GM21367 (cell line): ENCODE measurements at regions not wholly inside any gene's neighbourhood (a gene's known extent, or its start where the extent isn't known, plus 50 kb on each side); places are given as distances from the start of the nearest gene placed in this dataset.

Experiments used
- ATAC-seq: cut with Tn5 transposase; IDR thresholded peaks from one replicate; pipeline ENCODE4 v1.9.1; 2021; ENCODE audit not compliant: unreplicated experiment

DNA sequence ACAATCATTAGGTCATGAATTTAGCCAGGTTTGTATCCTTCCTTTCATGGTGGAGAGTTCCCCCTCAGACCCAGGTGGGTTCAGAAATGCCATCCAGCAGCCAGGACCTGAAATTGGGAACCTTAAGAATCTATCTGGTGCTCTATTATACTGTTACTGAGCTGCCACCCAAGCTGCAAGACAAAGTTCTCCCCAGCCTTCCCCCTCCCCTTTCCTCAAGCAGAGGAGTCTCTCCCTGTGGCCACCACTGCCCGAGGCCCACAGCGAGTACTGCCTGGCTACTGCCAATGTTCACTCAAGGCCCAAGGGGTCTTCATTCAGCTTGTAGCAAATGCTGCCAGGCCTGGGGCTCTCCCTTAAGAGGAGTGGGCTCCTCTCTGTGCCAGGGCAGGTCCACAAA lies 133.8 kb downstream of the TMEM38B start:
- no peak for ATAC-seq

DNA sequence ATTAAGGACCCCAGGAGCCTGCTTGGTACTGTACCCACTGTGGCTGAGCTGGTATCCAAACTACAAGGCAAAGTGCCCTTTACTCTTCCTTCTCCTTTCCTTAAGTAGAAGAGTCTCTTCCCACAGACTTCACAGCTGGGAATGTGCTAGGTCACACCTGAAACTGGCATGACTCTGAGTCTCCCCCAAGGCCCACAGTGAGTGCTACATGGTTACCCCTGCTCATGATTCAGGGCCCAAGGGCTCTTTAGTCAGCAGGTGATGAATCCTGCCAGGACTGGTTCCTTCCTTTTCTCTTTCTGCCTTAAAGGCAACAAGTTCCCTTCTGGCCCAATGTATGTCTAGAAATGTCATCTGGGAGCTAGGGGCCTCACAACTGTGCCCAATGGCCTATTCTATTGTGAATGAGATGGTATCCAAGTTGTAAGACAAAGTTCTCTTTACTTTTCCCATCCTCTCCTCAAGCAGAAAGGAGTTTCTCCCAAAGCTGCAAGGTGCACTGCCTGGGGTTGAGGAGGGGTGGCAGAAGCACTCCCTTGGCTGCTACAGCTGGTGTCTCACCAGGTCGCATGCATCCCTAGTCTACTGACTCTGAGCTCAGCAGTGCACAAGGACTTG lies 134.4 kb downstream of the TMEM38B start:
- ATAC-seq = no peak

DNA sequence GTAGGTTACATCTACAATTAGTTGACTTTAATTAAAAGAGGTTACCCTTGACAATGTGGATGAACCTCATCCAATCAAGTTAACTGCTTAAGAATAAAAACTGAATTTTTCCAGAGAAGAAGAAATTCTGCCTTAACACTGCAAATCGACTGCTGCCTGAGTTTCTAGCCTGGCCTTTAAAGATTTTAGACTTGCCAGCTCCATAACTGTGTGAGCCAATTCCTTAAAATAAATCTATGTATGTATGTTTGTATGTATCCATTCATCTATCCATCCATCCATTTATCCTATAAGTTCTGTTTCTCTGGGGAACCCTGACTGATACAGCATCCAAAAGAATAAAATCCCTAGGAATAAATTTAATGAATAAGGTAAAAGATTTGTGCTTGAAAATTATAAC lies 136.1 kb downstream of the TMEM38B start:
- ATAC-seq = no peak

DNA sequence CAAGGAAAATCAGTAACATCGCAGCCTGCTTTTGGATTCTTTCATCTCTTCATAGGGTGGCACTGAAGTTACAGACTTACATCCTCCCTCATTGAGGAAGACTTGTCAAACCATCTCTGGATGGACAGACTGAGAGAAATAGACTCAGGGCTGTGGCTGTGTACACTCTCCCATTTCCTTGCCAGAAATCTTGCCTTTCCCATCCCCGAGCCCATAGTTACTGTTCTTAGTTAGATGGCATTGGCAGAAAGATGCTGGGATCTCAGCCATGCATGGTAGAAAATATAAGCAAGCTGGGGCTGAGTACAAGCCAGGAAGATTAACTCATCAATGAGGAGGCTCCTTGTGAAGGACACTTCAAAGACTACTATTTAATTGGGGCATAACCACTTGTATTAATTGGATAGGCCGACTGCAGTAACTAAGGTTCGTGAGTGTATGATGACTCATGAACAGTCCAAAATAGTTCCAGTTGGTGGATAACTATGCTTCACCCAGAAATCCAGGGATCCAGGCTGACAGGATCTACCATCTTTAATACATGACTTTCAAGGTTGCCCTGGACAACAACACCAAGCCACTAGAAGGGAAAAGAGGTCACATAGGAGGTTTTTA lies 137.9 kb downstream of the TMEM38B start:
- no peak for ATAC-seq

DNA sequence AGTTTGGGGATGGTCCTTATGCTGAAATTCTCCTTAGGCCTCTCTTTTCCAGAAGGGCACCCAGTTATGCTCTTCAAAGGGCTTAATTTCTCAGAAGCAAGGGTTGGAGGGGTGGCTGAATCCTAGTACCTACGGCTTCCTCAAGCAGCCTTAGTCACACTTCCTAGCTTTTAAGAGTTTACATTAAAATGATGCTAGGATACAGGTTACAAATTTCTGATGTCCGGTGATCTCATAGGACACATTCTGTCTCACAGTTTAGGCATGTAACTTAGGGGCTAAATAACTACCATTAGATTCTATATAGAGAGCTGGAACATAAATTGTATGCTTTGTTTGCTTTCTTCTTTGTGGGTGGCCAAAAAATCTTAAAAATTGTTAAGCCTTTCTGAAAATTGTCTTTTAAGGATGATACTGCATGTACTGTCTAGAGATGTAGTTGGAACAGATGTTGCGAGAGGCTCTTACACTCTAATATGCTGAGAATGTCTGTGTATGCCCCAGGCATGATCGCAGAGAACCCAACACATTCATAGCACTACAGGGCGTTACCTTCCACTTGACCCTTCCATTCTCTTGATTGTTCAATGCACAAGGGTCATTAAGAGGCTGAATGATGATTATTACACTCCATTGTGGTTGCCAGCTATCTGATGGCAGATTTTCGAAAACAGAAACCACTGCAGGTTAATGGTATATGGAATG lies 139.1 kb downstream of the TMEM38B start:
- ATAC-seq = no peak

DNA sequence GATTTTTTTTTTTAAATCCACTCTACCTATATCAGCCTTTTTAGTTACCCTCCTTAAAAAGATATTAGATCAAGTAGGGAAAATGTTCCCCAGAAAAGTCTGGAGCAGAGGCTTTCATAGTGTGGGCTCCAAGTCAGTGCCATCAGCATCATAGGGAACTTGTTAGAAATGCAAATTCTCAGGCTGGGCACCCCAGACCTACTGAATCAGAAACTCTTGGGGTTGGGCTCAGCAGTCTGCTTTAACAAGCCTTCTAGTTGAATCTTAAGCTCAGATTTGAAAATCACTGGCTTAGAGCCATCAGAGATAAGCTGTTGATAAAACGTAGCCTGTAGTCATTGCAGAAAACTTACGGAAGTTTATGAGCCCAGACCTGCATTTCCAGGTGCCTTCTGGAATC lies 140.1 kb downstream of the TMEM38B start:
- no peak for ATAC-seq

DNA sequence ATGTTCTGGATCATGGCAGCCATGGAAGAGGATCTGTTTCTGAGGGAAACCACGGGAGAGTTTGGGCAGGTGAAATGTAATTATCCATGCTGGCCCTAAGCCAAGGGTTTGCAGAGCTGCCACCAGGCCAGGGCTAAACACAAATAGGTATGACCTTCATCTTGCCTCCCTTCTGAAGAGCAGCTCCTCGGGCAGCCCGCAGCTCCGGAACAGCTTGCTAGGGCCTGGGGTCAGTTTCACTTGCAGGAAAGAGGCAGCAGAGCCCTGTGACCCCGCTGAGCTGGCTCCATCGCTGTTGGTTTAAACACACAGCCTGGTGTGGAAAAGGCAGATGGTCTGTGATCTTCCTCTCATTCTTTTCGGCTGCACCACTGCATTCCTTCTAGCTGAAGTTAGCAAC lies 141.4 kb downstream of the TMEM38B start:
- ATAC-seq = no peak

DNA sequence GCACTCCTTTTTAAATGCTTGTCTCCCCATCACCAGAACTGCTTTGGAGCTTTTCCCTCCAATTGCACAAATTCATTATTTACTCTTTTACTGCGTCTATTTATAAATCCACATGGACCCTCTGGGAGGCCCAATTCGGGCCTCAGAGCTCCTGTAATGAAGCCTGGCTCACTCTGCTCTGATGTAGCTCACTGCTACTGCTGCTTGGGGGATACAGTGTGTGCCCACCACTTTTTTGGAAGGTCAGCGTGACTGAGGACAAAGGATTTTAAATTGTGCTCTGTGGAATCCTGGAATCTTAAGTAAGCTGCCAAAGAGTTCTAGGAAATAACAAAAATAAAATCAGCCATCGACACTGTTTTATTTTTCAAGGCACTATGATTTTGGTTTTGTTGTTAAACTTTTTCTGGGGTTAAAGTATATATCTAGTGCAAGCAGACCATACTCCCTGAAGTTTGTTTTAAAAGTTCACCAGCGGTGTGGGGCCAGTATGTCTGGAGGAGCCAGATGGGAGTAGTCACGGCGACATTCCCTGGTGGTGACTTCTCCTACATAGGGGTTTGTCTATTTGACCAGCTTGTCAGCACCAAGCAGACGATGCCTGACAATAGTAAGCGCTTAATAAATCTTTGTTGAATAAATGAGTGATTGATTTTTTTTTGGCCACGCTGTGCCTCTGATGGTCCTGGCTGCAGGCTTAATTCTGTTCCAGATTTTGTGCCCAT lies 142.8 kb downstream of the TMEM38B start:
- no peak for ATAC-seq

DNA sequence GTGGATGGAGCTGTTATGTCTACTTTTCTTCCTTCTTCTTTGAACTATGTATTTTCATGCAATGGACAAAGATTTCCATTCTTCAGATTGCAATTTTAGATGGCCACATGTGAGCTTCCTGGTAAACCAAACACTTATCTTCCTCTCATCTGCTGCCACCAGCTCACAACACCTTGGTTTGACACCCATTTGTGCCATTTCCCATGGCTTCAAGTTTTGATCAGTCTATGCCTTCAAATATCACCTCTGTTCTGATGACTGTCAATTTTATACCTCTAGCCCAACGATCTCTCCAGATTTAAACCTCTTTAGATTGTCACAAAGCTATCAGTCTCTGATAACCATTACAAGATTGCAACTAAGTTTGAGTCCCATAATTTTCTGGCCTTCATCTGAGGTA lies 147.2 kb downstream of the TMEM38B start:
- ATAC-seq = no peak

DNA sequence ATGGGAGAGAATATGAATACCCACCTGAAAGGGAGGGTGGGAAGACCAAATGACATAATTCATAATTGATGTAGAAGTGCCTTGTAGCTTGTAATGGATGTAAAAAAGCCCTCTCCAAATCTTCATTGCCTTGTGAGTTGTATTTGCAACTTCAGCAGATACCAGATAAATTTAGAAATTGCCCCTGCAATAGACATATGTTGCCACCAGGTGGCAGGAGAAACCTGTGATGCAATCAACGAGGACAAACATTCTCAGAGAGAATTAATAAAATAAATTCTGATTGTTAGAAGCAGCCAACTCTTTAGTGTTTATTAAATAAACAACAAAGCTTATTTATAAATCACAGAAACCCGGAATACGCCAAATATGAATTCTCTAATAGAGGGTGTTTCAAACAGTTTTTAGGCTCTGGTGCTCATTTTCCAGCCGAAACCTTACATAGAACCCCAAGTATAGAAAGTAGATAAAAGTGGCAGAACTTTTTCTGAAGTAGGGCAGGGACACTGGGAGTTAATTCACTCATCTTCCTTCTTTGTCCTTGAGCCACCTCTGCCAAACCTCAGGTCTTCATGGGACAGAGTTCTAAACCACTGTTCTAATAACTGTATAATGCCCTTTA lies 147.8 kb downstream of the TMEM38B start:
- ATAC-seq = peak; percentile 55

DNA sequence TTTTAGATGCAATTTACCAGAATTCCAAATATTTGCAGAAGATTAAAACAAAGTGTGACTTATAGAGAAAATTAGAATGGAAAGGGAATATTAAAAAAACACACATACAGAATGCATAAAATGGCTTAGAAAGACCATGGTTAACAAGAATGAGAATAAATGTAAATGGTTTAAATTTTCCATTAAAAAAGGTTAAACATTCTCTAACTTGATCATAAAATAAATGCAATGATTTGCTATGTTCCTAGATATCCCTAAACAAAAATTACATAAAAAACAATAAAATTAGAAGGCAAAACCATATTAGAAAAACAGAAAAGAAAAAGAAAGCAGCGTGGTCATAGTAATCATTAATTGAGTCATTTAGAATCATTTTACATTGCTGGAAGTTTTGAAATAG lies 152.5 kb downstream of the TMEM38B start:
- no peak for ATAC-seq

DNA sequence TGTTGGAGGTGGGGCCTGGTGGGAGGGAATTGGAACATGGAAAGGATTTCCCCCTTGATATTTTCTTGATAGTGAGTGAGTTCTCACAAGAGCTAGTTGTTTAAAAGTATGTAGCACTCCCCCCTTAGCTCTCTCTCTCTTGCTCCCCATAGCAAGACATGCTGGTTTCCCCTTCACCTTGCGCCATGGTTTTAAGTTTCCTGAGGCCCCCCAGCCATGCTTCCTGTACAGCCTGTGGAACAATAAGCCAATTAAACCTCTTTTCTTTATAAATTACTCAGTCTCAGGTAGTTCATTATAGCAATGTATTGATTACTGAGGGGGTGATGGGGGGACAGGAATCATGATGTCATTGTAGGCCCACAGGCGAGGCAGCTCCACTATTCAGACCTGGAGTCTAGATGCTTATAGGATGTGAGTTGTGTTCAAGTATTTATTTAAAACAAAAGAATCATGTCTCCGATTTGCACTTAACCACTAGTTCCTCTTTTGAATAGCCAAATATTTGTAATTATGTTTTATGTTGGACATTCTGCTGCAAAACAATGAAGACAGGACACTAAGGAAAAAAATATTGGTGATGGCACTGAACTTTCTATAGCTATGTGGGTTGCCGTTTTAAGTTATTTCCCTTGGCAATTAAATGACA lies 156.6 kb downstream of the TMEM38B start:
- ATAC-seq = no peak

DNA sequence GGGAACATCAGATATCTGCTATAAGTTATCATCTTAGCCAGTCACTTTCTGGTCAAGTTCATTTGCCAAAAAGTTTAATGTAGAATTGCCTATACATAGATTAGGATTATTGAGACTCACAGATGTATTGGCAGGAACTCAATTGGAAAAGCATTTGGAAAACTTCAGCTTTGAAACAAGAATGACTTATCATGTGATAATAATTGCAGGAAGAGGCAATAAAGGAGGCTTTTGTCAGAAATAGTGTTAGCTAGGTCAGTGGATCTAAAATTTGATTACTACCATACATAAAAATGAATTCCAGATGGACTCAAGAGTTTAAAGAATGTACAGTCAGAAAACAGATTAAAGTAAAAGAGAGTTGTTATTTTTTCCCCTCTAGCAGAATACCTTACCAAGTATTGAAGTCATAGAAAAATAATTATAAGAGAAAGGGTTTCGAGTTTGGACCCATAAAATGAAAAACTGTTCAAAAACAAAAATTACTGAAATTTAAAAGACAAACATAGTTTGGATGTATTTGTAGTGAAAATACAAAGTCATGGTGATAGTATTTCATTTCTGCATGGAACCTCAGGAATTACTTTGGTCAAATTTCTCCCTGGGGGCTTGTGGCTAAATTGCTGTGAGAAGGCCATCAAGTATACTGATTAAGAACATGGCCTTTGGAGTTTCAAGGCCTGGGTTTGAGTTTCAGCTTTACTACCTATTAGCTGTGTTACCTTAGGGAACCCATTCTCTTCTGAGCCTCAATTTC lies 159.9 kb downstream of the TMEM38B start:
- no peak for ATAC-seq

DNA sequence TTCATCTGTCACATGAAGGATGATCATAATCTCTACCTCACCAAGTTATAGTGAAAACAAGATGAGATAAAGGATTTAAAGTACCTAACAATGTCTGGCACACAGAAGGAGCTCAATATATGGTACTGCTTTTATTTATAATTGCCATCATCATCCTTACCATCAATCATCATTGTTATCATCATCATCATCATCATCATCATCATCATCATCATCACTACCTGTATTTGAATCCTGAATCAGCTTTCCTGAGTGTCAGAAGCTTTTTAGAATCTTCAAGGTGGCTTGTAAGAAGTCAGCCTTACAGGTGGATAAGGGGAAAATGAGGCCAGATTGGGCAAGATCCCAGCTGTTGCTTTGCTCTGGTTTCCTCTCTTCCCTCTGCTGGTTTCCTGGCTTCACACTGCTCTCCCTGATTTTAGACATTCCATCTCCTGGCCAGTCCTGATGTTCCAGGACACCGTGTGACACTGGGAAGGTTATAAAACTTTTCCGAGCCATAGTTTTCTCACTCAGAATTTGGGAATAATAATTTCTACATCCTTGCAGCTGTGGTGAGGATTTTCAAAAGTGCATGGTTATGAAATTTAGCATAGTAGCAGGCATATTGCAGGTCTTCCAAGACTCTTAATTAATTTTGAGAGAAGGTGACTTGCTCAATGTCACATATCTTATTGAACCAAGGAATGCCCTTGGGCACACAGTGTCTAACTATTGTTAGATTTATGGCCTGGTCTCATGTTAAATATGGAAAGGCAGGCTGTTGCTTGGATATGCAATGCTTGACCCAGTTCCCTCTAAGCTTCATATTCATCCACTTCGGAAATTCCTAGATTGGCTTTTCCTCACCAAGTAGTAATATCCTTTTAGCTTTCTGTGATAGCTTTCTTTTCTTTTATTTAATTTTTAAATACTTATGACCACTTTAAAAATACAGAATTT lies 160.7 kb downstream of the TMEM38B start:
- no peak for ATAC-seq

DNA sequence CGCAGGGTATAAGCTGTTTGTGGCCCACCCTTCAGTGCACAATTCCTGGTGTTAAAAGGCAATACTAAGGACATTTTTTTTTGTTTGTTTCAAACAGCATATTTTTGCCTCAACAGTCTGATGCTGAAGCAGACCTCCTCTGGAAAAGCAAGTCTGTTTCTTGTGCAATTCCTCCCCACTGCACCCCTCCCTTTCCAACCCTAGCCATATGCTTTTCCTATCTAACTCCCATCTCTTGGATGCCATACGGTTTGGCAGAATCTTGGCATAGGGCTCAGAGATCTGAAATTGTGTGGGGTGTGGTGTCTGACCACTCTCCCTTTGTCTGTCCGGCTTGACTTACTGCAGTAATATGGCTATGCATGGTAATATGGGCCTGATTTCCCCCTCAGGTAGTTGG lies 161.6 kb downstream of the TMEM38B start:
- ATAC-seq = no peak

DNA sequence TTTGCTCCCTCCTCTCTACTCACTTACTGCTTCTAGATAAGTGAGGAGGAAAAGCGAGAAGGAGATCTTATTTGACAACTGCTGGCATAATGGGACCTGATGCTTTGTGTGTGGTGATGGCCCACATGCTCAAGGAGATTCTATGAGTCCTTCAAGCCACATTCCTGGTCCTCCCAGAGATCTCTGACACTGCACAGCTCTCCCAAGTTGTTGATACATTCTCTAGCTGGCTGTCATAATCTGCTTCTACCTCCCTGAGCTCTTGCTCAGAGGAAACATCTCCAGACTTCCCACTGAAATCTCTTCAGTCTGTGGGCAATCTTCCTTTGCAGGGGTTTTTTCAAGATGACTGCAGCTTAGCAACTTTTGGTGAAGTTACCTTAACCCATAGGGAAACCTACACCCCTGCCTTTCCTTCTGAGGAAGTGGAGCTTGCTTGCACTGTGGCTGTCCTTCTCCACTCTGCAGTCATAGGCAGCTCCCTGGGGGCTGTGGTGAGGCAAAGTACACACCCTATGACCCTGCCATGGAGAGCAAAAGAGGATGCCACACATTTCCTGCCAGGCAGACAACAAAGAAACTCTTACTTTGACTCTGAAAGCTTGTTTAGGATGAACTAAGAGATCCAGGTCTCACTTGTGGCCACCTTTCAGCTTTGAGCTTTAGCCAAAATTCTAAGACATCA lies 163.8 kb downstream of the TMEM38B start:
- ATAC-seq = peak; percentile 55

DNA sequence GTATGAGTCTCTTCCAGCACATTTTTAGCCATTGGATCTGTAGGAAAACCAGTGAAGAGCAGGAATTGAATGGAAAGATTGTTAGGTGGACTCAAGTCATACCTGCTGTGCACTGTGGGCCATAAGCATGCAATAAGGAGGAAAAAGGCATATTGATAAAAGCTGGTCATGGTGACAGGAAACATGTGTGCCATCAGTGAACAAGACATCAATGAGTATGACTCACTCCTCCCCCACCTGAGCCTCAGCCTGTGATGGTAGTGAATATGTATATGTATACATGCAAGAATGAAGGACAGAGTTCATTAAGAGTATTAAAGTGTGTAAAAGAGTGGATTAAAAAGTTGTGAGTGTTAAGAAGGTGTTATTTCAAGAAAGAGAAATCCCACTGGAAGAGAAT lies 164.5 kb downstream of the TMEM38B start:
- ATAC-seq = no peak

DNA sequence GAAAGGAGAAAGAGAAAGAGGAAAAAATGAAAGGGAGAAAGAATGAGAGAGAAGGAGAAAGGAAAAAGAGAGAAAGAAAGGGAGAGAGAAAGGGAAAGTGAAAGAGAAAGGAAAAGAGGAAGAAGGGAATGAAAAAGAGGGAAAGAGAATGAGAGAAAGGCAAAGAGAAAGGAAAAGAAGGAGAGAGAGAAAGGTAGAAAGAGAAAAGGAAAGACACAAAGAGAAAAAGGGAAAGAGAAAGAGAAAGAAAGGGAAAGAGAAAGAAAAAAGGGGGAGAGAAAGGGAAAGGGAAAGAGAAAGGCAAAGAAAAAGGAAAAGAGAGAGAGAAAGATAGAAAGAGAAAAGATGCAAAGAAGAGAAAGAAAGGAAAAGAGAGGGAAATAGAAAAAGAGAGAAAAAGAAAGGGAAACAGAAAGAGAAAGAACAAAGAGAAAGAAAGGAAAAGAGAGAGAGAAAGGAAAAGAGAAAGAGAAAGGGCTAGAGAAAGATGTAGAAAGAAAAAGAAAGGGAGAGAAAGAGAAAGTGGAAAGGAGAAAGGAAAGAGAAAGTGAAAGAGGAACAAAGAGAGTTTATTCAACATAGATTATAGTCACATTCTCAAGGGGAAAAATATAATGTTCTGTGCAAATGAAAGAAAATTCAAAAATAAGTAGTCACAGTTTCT lies 165.2 kb downstream of the TMEM38B start:
- ATAC-seq = no peak
